ENCODE measurements at regions not wholly inside any gene's neighbourhood (a gene's known extent, or its start where the extent isn't known, plus 50 kb on each side); places are given as distances from the start of the nearest gene placed in this dataset.

- peaks cover 46% of the 10 kb centered on the region for H3K27me3 Mint-ChIP-seq
- H3K79me2 ChIP-seq (ENCODE audit: control insufficient read depth, insufficient read depth, low read length): no peaks in the 10 kb centered on the region
- H3K4me1 Mint-ChIP-seq: peaks cover 10% of the 10 kb centered on the region
- peaks cover 0 to 47% (median 12%) of the 10 kb centered on the region in 4 experiments for H3K27me3 ChIP-seq (replicated peaks in 1 of 4; ENCODE audit: control extremely low read depth in 1 of 4, control insufficient read depth in 3 of 4, insufficient read depth in 4 of 4, low read length in 3 of 4)
- DNase-seq (no peak), ATAC-seq (ENCODE audit: low read depth) (no peak)
- CTCF ChIA-PET: interaction anchor here (1.6 kb wide), 1 partner anchor 16 kb away, joined by 3 read pairs; no protein-coding TSS in a partner anchor
- H3K9me3 Mint-ChIP-seq (ENCODE audit: insufficient read depth): no peaks in the 10 kb centered on the region
- no peaks in the 10 kb centered on the region for H3K36me3 ChIP-seq (replicated peaks in 1 of 2; ENCODE audit: control extremely low read depth in 1 of 2, control insufficient read depth in 1 of 2, extremely low read depth in 1 of 2, insufficient read depth in 2 of 2, low read length in 1 of 2)
- H3K27ac ChIP-seq (ENCODE audit: low read length in 2 of 2): no peak overlapping the region
- no peak overlapping the region for H3K9ac ChIP-seq (ENCODE audit: low read length)
- POLR2A ChIA-PET: no interaction called here
- no peaks in the 10 kb centered on the region for H3K9me3 ChIP-seq (ENCODE audit: control extremely low read depth in 1 of 3, control insufficient read depth in 2 of 3, insufficient read depth in 1 of 3, low read length in 2 of 3)
- 94% methylated on average over 7 of the region's 9 CpGs for WGBS (ENCODE audit: insufficient coverage)
- H2AFZ ChIP-seq (ENCODE audit: insufficient read depth, low read depth, low read length, poor library complexity, severe bottlenecking): no peak overlapping the region
- intact Hi-C loops (cut with micrococcal nuclease): no loop called here
- peaks cover 9 to 10% of the 10 kb centered on the region in 2 donors for H3K4me1 ChIP-seq (ENCODE audit: control insufficient read depth in 2 of 2, insufficient read depth in 2 of 2, low read length in 2 of 2)
- no peak overlapping the region for H3K4me3 ChIP-seq (ENCODE audit: control extremely low read depth in 1 of 5, extremely low read depth in 1 of 5, insufficient read depth in 1 of 5, low read depth in 2 of 5, low read length in 4 of 5)
- no peaks in the 10 kb centered on the region for H4K20me1 ChIP-seq (ENCODE audit: control insufficient read depth, insufficient read depth, low read length, poor library complexity, severe bottlenecking)
- no peak overlapping the region for H3K27ac Mint-ChIP-seq
- no peak overlapping the region for H3K4me2 ChIP-seq (replicated peaks; ENCODE audit: low read depth, low read length, poor library complexity, severe bottlenecking)
- no peak overlapping the region for H3K4me3 Mint-ChIP-seq
- TF ChIP-seq CTCF (IDR thresholded peaks at IDR 0.05) (no peak), EZH2 (IDR thresholded peaks at IDR 0.05; ENCODE audit: borderline replicate concordance, insufficient read depth, low read depth, low read length, poor library complexity, severe bottlenecking) (no peak)
These were observed 88.4 kb upstream of the ZMIZ1 start for GRCh38 chr10:78980354-78980753.

GRCh38 chr10:78980815-78981214 lies 88.0 kb upstream of the ZMIZ1 start:
- ChIA-PET POLR2A (no interaction called here), CTCF (no interaction called here)
- Histone ChIP-seq H2AFZ (ENCODE audit: insufficient read depth, low read depth, low read length, poor library complexity, severe bottlenecking) (no peak overlapping the region), H3K79me2 (ENCODE audit: control insufficient read depth, insufficient read depth, low read length) (no peaks in the 10 kb centered on the region), H3K27ac (ENCODE audit: low read length in 2 of 2) (no peak overlapping the region), H4K20me1 (ENCODE audit: control insufficient read depth, insufficient read depth, low read length, poor library complexity, severe bottlenecking) (no peaks in the 10 kb centered on the region), H3K9ac (ENCODE audit: low read length) (no peak overlapping the region), H3K27me3 (replicated peaks in 1 of 4; ENCODE audit: control extremely low read depth in 1 of 4, control insufficient read depth in 3 of 4, insufficient read depth in 4 of 4, low read length in 3 of 4) (peaks cover 0 to 43% (median 12%) of the 10 kb centered on the region in 4 experiments), H3K4me2 (replicated peaks; ENCODE audit: low read depth, low read length, poor library complexity, severe bottlenecking) (no peak overlapping the region), H3K9me3 (ENCODE audit: control extremely low read depth in 1 of 3, control insufficient read depth in 2 of 3, insufficient read depth in 1 of 3, low read length in 2 of 3) (no peaks in the 10 kb centered on the region), H3K36me3 (replicated peaks in 1 of 2; ENCODE audit: control extremely low read depth in 1 of 2, control insufficient read depth in 1 of 2, extremely low read depth in 1 of 2, insufficient read depth in 2 of 2, low read length in 1 of 2) (no peaks in the 10 kb centered on the region), H3K4me3 (ENCODE audit: control extremely low read depth in 1 of 5, extremely low read depth in 1 of 5, insufficient read depth in 1 of 5, low read depth in 2 of 5, low read length in 4 of 5) (no peak overlapping the region), H3K4me1 (ENCODE audit: control insufficient read depth in 2 of 2, insufficient read depth in 2 of 2, low read length in 2 of 2) (peaks cover 9 to 10% of the 10 kb centered on the region in 2 donors)
- ATAC-seq (ENCODE audit: low read depth) (no peak), DNase-seq (no peak)
- Mint-ChIP-seq H3K4me3 (no peak overlapping the region), H3K4me1 (peaks cover 10% of the 10 kb centered on the region), H3K27ac (no peak overlapping the region), H3K9me3 (ENCODE audit: insufficient read depth) (no peaks in the 10 kb centered on the region), H3K27me3 (peaks cover 42% of the 10 kb centered on the region)
- intact Hi-C loops (cut with micrococcal nuclease): no loop called here
- WGBS (ENCODE audit: insufficient coverage): 75% methylated on average over 4 of the region's 5 CpGs
- TF ChIP-seq EZH2 (IDR thresholded peaks at IDR 0.05; ENCODE audit: borderline replicate concordance, insufficient read depth, low read depth, low read length, poor library complexity, severe bottlenecking): no peak
- TF ChIP-seq CTCF (IDR thresholded peaks at IDR 0.05): no peak
